Psoas muscle (tissue), 7 donors: ENCODE measurements at regions not wholly inside any gene's neighbourhood (a gene's known extent, or its start where the extent isn't known, plus 50 kb on each side); places are given as distances from the start of the nearest gene placed in this dataset.

Source experiments
- ATAC-seq, 4 donors: fragments of 200-7000 bp; cut with Tn5 transposase; one replicate each; pipeline ENCODE4 v1.9.1; 2020; ENCODE audit warnings: moderate library complexity in 3 of 4, mild to moderate bottlenecking in 2 of 4
- DNase-seq, 2 donors: peaks; one replicate each; pipeline ENCODE4 v3.0.0-alpha.2; 2020
- H3K27ac ChIP-seq: fragments of 200-600 bp; one replicate; pipeline ENCODE4 v1.8.0; 2022
- H3K27me3 ChIP-seq, 3 donors: fragments of 200-600 bp in 1 of 3; one replicate each; pipeline versions ENCODE4 v1.6.1 to v1.8.0; 2013 to 2022; ENCODE audit warnings: low read length in 2 of 3, mild to moderate bottlenecking in 2 of 3, moderate library complexity in 1 of 3; ENCODE audit not compliant: insufficient read depth in 3 of 3
- H3K36me3 ChIP-seq, 2 donors: fragments of 200-600 bp in 1 of 2; one replicate each; pipeline versions ENCODE4 v1.6.1 to v1.8.0; 2013 to 2022; ENCODE audit warnings: low read depth in 1 of 2, mild to moderate bottlenecking in 1 of 2, moderate library complexity in 1 of 2; ENCODE audit not compliant: insufficient read depth in 1 of 2
- H3K4me1 ChIP-seq: fragments of 200-600 bp; one replicate; pipeline ENCODE4 v1.8.0; 2022
- H3K4me3 ChIP-seq: fragments of 200-600 bp; one replicate; pipeline ENCODE4 v1.8.0; 2022; ENCODE audit warnings: mild to moderate bottlenecking
- H3K9me3 ChIP-seq: fragments of 200-600 bp; one replicate; pipeline ENCODE4 v1.8.0; 2022
- CTCF ChIP-seq: fragments of 200-600 bp; IDR thresholded peaks from one replicate; pipeline ENCODE4 v1.8.0; 2022; ENCODE audit warnings: antibody characterized with exemption
- WGBS, 3 donors: extraction: QIAGEN DNeasy Blood & Tissue Kit; methylation state at CpG; one replicate each; pipeline versions ENCODE4 v1.1.6 to v1.1.7; 2013; 5-methylcytosine and 5-hydroxymethylcytosine counted together
- intact Hi-C, 2 donors: fragments of 100-400 bp; cut with DNase I; formaldehyde crosslinking; loops; one replicate each; pipeline versions ENCODE4 v1.11.0 to v1.14.2; 2022
- donor health status: healthy with polysubstance abuse.
- donor health status: DM: no; HTN: no; CAD: no; lungs with moderate emphysema.
- donor health status: Bipolar disorder and iron deficiency.
- donor health status: healthy.
- donor health status: DM: yes; HTN: yes; CAD: no.
- donor health status: DM: no; HTN: no; CAD: no.
- donor health status: DM: yes; HTN: yes; CAD: no.

- H3K27me3 ChIP-seq, result no peaks in the 10 kb centered on the region
- no peak overlapping the region for H3K4me3 ChIP-seq
- H3K4me1 ChIP-seq, result no peaks in the 10 kb centered on the region
- peaks cover 6% of the 10 kb centered on the region for H3K9me3 ChIP-seq
- TF ChIP-seq CTCF, result no peak
- no peak for DNase-seq
- WGBS, 3 donors, result 33 to 49% (median 43%) methylated on average over 5 of the region's 5 CpGs
- H3K27ac ChIP-seq, result no peak overlapping the region
- no peaks in the 10 kb centered on the region for H3K36me3 ChIP-seq
- no peak for ATAC-seq
- intact Hi-C loops, result no loop called here
Measured at GRCh38 chr6:19042420-19042819, 655.3 kb downstream of the RNF144B start.

- Histone ChIP-seq H3K36me3 (no peaks in the 10 kb centered on the region), H3K4me3 (no peak overlapping the region), H3K27me3 (no peaks in the 10 kb centered on the region), H3K9me3 (peaks cover 11% of the 10 kb centered on the region), H3K27ac (no peak overlapping the region), H3K4me1 (no peaks in the 10 kb centered on the region)
- DNase-seq (no peak), ATAC-seq (no peak)
- intact Hi-C loops, result no loop called here
- no peak for TF ChIP-seq CTCF
- WGBS, 3 donors, result 94 to 97% (median 96%) methylated on average over 3 of the region's 3 CpGs
Measured at GRCh38 chr6:19050765-19051164, 663.6 kb downstream of the RNF144B start.

- intact Hi-C loops, result no loop called here
Measured at GRCh38 chr6:19052219-19052618, 665.1 kb downstream of the RNF144B start.

GRCh38 chr6:19059102-19059501 is 672.0 kb downstream of the RNF144B start:
- Histone ChIP-seq H3K4me1 (no peaks in the 10 kb centered on the region), H3K36me3 (no peaks in the 10 kb centered on the region), H3K27me3 (no peaks in the 10 kb centered on the region), H3K4me3 (no peak overlapping the region), H3K27ac (no peak overlapping the region), H3K9me3 (peaks cover 3% of the 10 kb centered on the region)
- intact Hi-C loops, result no loop called here
- ATAC-seq, result no peak
- WGBS, 3 donors, result 22 to 30% (median 27%) methylated on average over 4 of the region's 4 CpGs
- no peak for DNase-seq
- no peak for TF ChIP-seq CTCF

More at GRCh38 chr6:19052219-19052618, 665.1 kb downstream of the RNF144B start:
- no peak overlapping the region for H3K4me3 ChIP-seq
- peaks cover 4% of the 10 kb centered on the region for H3K9me3 ChIP-seq
- H3K36me3 ChIP-seq, result no peaks in the 10 kb centered on the region
- H3K4me1 ChIP-seq, result no peaks in the 10 kb centered on the region
- WGBS, 3 donors, result 54 to 65% (median 58%) methylated on average over 1 of the region's 1 CpG
- H3K27me3 ChIP-seq, result no peaks in the 10 kb centered on the region
- no peak for ATAC-seq
- no peak overlapping the region for H3K27ac ChIP-seq
- TF ChIP-seq CTCF, result no peak
- no peak for DNase-seq

- Histone ChIP-seq H3K4me1 (no peaks in the 10 kb centered on the region), H3K27me3 (no peaks in the 10 kb centered on the region), H3K36me3 (no peaks in the 10 kb centered on the region), H3K4me3 (no peak overlapping the region), H3K27ac (no peak overlapping the region), H3K9me3 (peaks cover 3% of the 10 kb centered on the region)
- 87 to 89% (median 88%) methylated on average over 3 of the region's 3 CpGs for WGBS, 3 donors
- DNase-seq (no peak), ATAC-seq (no peak)
- TF ChIP-seq CTCF, result no peak
- intact Hi-C loops, result no loop called here
Measured at GRCh38 chr6:19067165-19067564, 680.0 kb downstream of the RNF144B start.
